Hepatocyte (in vitro differentiated cells): ENCODE measurements at regions not wholly inside any gene's neighbourhood (a gene's known extent, or its start where the extent isn't known, plus 50 kb on each side); places are given as distances from the start of the nearest gene placed in this dataset.

Experiments
- CTCF ChIP-seq: fragments of 200-600 bp; sonication (generic); IDR thresholded peaks from 2 replicates; pipeline ENCODE4 v1.5.1; 2016; ENCODE audit warnings: antibody characterized with exemption, mild to moderate bottlenecking; ENCODE audit not compliant: poor library complexity
- EZH2phosphoT487 ChIP-seq: fragments of 200-600 bp; sonication (generic); IDR thresholded peaks from one replicate; pipeline ENCODE4 v1.6.1; 2018; ENCODE audit warnings: antibody characterized with exemption, mild to moderate bottlenecking, low read depth, moderate library complexity; ENCODE audit not compliant: unreplicated experiment, severe bottlenecking

GRCh38 chr10:29068966-29069365 is 219.9 kb upstream of the LYZL1 start:
- no peak for TF ChIP-seq EZH2phosphoT487
- no peak for TF ChIP-seq CTCF
